OCI-LY3 (cell line): ENCODE measurements at regions not wholly inside any gene's neighbourhood (a gene's known extent, or its start where the extent isn't known, plus 50 kb on each side); places are given as distances from the start of the nearest gene placed in this dataset.

Experiments
- H2AFZ ChIP-seq: fragments of 200-600, 300-600 bp; shearing (Covaris generic); 2 replicates; pipeline ENCODE4 v1.6.0; 2014; ENCODE audit warnings: antibody characterized with exemption, low read depth, low read length
- H3K27ac ChIP-seq: fragments of 200-600, 300-600 bp; sonication (generic); 2 replicates; pipeline ENCODE4 v1.5.1; 2014; ENCODE audit warnings: mild to moderate bottlenecking, low read length, moderate library complexity, mixed read lengths
- H3K27me3 ChIP-seq: fragments of 200-600, 300-600 bp; sonication (generic); 2 replicates; pipeline ENCODE4 v1.6.1; 2014; ENCODE audit warnings: low read depth, low read length, mixed read lengths
- H3K36me3 ChIP-seq: fragments of 200-600, 300-600 bp; sonication (generic); replicated peaks from 2 replicates; pipeline ENCODE3; 2014; ENCODE audit warnings: low read depth, low read length, mixed read lengths
- H3K4me1 ChIP-seq: fragments of 300-600, 200-600 bp; sonication (generic); 2 replicates; pipeline ENCODE4 v1.6.1; 2014; ENCODE audit warnings: low read length, mixed read lengths
- H3K4me2 ChIP-seq: fragments of 200-600, 300-600 bp; sonication (generic); 2 replicates; pipeline ENCODE4 v1.6.1; 2014; ENCODE audit warnings: low read length, mixed read lengths
- H3K4me3 ChIP-seq: fragments of 300-600, 200-600 bp; sonication (generic); 2 replicates; pipeline ENCODE4 v1.5.1; 2014; ENCODE audit warnings: antibody characterized with exemption, mild to moderate bottlenecking, low read length, moderate library complexity
- H3K79me2 ChIP-seq: fragments of 300-600, 200-600 bp; shearing (Covaris generic); 2 replicates; pipeline ENCODE4 v1.6.1; 2014; ENCODE audit warnings: mild to moderate bottlenecking, low read length, mixed read lengths
- H3K9ac ChIP-seq: fragments of 300-600, 200-600 bp; shearing (Covaris generic); 2 replicates; pipeline ENCODE4 v1.6.0; 2014; ENCODE audit warnings: mild to moderate bottlenecking, low read length, moderate library complexity
- H3K9me3 ChIP-seq: fragments of 200-600, 300-600 bp; shearing (Covaris generic); 2 replicates; pipeline ENCODE4 v1.6.1; 2014; ENCODE audit warnings: low read length, mixed read lengths; ENCODE audit not compliant: insufficient read depth
- H4K20me1 ChIP-seq: fragments of 200-600, 300-600 bp; sonication (generic); 2 replicates; pipeline ENCODE4 v1.6.1; 2016; ENCODE audit warnings: low read length, mixed read lengths; ENCODE audit not compliant: insufficient read depth
- CTCF ChIP-seq: fragments of 200-600, 300-600 bp; sonication (generic); IDR thresholded peaks from 2 replicates; pipeline ENCODE4 v1.5.1; 2014; ENCODE audit warnings: antibody characterized with exemption, low read length, low read depth
- EZH2phosphoT487 ChIP-seq: fragments of 200-600 bp; shearing (Covaris generic); IDR thresholded peaks from 2 replicates; pipeline ENCODE4 v1.6.1; 2018; ENCODE audit warnings: antibody characterized with exemption, mixed run types, low read depth

GRCh38 chr2:175571078-175571653 lies 389.7 kb upstream of the ATP5MC3 start:
- H3K4me2 ChIP-seq, result no peak overlapping the region
- H3K9me3 ChIP-seq, result no peaks in the 10 kb centered on the region
- H4K20me1 ChIP-seq, result no peaks in the 10 kb centered on the region
- H3K27ac ChIP-seq, result no peak overlapping the region
- no peaks in the 10 kb centered on the region for H3K27me3 ChIP-seq
- TF ChIP-seq CTCF, result no peak
- no peak for TF ChIP-seq EZH2phosphoT487
- H3K79me2 ChIP-seq, result no peaks in the 10 kb centered on the region
- H2AFZ ChIP-seq, result no peak overlapping the region
- peaks cover 12% of the 10 kb centered on the region for H3K4me1 ChIP-seq
- H3K36me3 ChIP-seq, result no peaks in the 10 kb centered on the region
- H3K9ac ChIP-seq, result no peak overlapping the region
- no peak overlapping the region for H3K4me3 ChIP-seq

GRCh38 chr2:175568109-175568730 lies 386.7 kb upstream of the ATP5MC3 start:
- Histone ChIP-seq H3K4me3 (no peak overlapping the region), H3K4me1 (no peaks in the 10 kb centered on the region), H4K20me1 (no peaks in the 10 kb centered on the region), H3K79me2 (no peaks in the 10 kb centered on the region), H3K36me3 (no peaks in the 10 kb centered on the region), H2AFZ (no peak overlapping the region), H3K9ac (no peak overlapping the region), H3K4me2 (no peak overlapping the region), H3K9me3 (no peaks in the 10 kb centered on the region), H3K27ac (no peak overlapping the region), H3K27me3 (no peaks in the 10 kb centered on the region)
- TF ChIP-seq CTCF (no peak), EZH2phosphoT487 (no peak)

- H3K36me3 ChIP-seq, result no peaks in the 10 kb centered on the region
- no peaks in the 10 kb centered on the region for H3K9me3 ChIP-seq
- no peaks in the 10 kb centered on the region for H3K27me3 ChIP-seq
- no peak overlapping the region for H3K4me3 ChIP-seq
- no peaks in the 10 kb centered on the region for H3K4me1 ChIP-seq
- H3K9ac ChIP-seq, result no peak overlapping the region
- H2AFZ ChIP-seq, result no peak overlapping the region
- TF ChIP-seq CTCF (no peak), EZH2phosphoT487 (no peak)
- no peak overlapping the region for H3K27ac ChIP-seq
- H3K79me2 ChIP-seq, result no peaks in the 10 kb centered on the region
- H4K20me1 ChIP-seq, result no peaks in the 10 kb centered on the region
- no peak overlapping the region for H3K4me2 ChIP-seq
Observed at GRCh38 chr2:175567435-175568061, 386.0 kb upstream of the ATP5MC3 start.

- H3K4me3 ChIP-seq, result no peak overlapping the region
- H3K27ac ChIP-seq, result no peak overlapping the region
- H3K4me2 ChIP-seq, result no peak overlapping the region
- TF ChIP-seq EZH2phosphoT487, result no peak
- no peak for TF ChIP-seq CTCF
- no peaks in the 10 kb centered on the region for H3K36me3 ChIP-seq
- no peaks in the 10 kb centered on the region for H4K20me1 ChIP-seq
- no peak overlapping the region for H2AFZ ChIP-seq
- no peak overlapping the region for H3K9ac ChIP-seq
- H3K79me2 ChIP-seq, result no peaks in the 10 kb centered on the region
- H3K27me3 ChIP-seq, result no peaks in the 10 kb centered on the region
- H3K4me1 ChIP-seq, result no peaks in the 10 kb centered on the region
- no peaks in the 10 kb centered on the region for H3K9me3 ChIP-seq
Observed at GRCh38 chr2:175560521-175561169, 379.1 kb upstream of the ATP5MC3 start.
